ENCODE measurements at regions not wholly inside any gene's neighbourhood (a gene's known extent, or its start where the extent isn't known, plus 50 kb on each side); places are given as distances from the start of the nearest gene placed in this dataset.

DNA sequence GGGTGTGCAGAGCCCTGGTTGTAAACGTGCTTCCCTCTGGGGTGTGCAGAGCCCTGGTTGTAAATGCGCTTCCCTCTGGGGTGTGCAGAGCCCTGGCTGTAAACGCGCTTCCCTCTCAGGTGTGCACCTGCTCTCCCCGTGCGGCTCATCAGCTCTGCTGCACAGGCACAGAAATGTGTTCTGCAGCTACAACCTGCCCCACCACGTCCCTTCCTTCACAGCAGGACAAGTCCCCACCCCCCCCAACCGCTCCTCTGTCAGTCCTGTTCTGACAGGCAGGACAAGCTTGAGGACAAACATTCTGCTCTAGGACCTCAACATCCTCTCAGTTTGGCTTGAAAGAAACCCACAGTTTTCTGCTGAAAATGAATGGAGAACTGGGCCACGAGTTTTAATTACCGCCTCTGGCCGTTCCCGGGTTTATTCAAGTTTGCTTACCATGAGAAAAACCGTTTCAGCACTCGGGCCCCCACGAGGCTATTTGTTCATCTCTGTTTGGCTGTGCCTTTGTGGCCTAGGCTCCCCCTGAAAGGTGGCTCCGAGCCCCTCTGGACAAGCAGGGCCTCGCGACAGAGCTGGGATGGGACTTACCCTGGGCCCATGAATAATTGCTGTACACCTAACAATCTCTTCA is 81.0 kb upstream of the ASB18 start:
- Histone ChIP-seq H3K27ac (ENCODE audit: low read depth, low read length) (no peak overlapping the region), H3K36me3 (ENCODE audit: control insufficient read depth in 5 of 5, insufficient read depth in 5 of 5, low read length in 5 of 5) (no peaks in the 10 kb centered on the region), H3K9ac (ENCODE audit: low read length in 5 of 5) (no peak overlapping the region), H3K4me3 (ENCODE audit: low read depth in 1 of 5, low read length in 5 of 5) (no peak overlapping the region), H3K4me1 (ENCODE audit: control insufficient read depth in 5 of 5, insufficient read depth in 5 of 5, low read length in 5 of 5) (peaks cover 0 to 13% (median 7%) of the 10 kb centered on the region in 5 donors), H3K27me3 (ENCODE audit: control insufficient read depth in 5 of 5, insufficient read depth in 4 of 5, low read length in 5 of 5) (peaks cover 0 to 4% (median 0%) of the 10 kb centered on the region in 5 donors), H3K9me3 (ENCODE audit: control insufficient read depth in 5 of 5, low read length in 5 of 5) (no peaks in the 10 kb centered on the region)

DNA sequence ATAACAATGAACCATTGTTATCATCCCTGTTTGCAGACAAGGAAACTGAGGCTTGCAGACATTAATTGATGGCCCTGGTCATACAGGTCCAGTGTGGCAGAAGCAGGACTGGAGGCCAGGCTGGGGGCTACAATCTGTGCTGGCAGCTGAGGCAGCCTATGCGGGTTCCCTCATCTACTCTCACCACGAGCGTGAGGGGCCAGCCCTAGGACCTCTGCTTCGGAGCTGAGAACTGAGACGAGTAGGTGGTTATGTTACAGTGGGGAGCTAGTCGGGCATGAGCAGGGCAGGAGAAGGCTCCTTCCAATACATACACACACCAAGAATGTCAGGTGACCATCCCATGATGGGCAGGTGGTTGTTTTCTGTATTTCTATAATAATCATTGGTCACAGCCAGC is 82.2 kb upstream of the ASB18 start:
- Histone ChIP-seq H3K4me3 (ENCODE audit: low read depth in 1 of 5, low read length in 5 of 5) (no peak overlapping the region), H3K9me3 (ENCODE audit: control insufficient read depth in 5 of 5, low read length in 5 of 5) (no peaks in the 10 kb centered on the region), H3K4me1 (ENCODE audit: control insufficient read depth in 5 of 5, insufficient read depth in 5 of 5, low read length in 5 of 5) (peaks cover 0 to 10% (median 7%) of the 10 kb centered on the region in 5 donors), H3K27ac (ENCODE audit: low read depth, low read length) (no peak overlapping the region), H3K27me3 (ENCODE audit: control insufficient read depth in 5 of 5, insufficient read depth in 4 of 5, low read length in 5 of 5) (peaks cover 0 to 4% (median 0%) of the 10 kb centered on the region in 5 donors), H3K36me3 (ENCODE audit: control insufficient read depth in 5 of 5, insufficient read depth in 5 of 5, low read length in 5 of 5) (no peaks in the 10 kb centered on the region), H3K9ac (ENCODE audit: low read length in 5 of 5) (no peak overlapping the region)

DNA sequence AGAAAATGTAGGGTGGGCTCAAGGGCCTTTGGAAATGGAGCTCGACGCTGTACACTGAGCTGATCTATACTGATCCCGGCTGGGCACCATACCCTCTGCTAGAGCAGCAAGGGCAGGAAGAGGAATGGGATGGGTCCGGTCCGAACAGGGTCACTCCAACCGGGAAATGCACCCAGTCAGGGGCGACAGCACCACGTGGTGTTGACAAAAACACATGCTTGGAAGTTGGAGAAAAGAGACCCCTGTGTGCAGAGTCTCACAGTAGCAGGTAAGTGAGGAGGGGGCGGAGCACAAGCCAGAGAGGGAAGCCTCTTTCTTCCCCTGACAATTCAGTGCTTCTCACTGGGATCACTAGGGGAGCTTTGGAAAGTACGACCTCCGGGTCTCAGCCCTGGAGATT is 84.1 kb upstream of the ASB18 start:
- Histone ChIP-seq H3K9me3 (ENCODE audit: control insufficient read depth in 5 of 5, low read length in 5 of 5) (no peaks in the 10 kb centered on the region), H3K27me3 (ENCODE audit: control insufficient read depth in 5 of 5, insufficient read depth in 4 of 5, low read length in 5 of 5) (peaks cover 0 to 4% (median 3%) of the 10 kb centered on the region in 5 donors), H3K9ac (ENCODE audit: low read length in 5 of 5) (no peak overlapping the region), H3K4me3 (ENCODE audit: low read depth in 1 of 5, low read length in 5 of 5) (no peak overlapping the region), H3K36me3 (ENCODE audit: control insufficient read depth in 5 of 5, insufficient read depth in 5 of 5, low read length in 5 of 5) (no peaks in the 10 kb centered on the region), H3K27ac (ENCODE audit: low read depth, low read length) (no peak overlapping the region), H3K4me1 (ENCODE audit: control insufficient read depth in 5 of 5, insufficient read depth in 5 of 5, low read length in 5 of 5) (peaks cover 0 to 2% (median 2%) of the 10 kb centered on the region in 5 donors)

DNA sequence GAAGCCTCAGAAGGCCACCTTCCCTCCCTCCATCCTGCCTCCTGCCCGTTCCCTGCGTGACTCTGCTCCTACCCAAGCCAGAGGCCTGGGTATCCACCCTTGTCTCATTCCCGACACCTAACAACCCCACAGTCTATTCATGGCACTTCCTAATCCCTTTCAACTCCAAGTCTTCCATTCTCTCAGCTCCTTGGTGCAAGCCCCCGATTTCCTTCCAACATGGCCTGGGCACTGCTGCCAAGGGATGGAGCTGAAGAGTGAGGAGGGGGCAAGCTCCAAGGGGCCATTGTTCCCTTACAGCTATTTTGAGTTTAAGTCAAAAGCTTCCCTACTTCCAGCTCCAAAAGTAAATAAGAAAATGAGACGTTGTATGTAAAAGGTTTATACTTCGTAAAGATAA is 84.8 kb upstream of the ASB18 start:
- peaks cover 0 to 4% (median 3%) of the 10 kb centered on the region in 5 donors for H3K27me3 ChIP-seq (ENCODE audit: control insufficient read depth in 5 of 5, insufficient read depth in 4 of 5, low read length in 5 of 5)
- no peak overlapping the region for H3K4me3 ChIP-seq (ENCODE audit: low read depth in 1 of 5, low read length in 5 of 5)
- peaks cover 0 to 4% (median 0%) of the 10 kb centered on the region in 5 donors for H3K4me1 ChIP-seq (ENCODE audit: control insufficient read depth in 5 of 5, insufficient read depth in 5 of 5, low read length in 5 of 5)
- peak overlapping the region in 1 of 5 donors; percentile 5 for H3K9ac ChIP-seq (ENCODE audit: low read length in 5 of 5)
- H3K36me3 ChIP-seq (ENCODE audit: control insufficient read depth in 5 of 5, insufficient read depth in 5 of 5, low read length in 5 of 5): no peaks in the 10 kb centered on the region
- no peaks in the 10 kb centered on the region for H3K9me3 ChIP-seq (ENCODE audit: control insufficient read depth in 5 of 5, low read length in 5 of 5)
- no peak overlapping the region for H3K27ac ChIP-seq (ENCODE audit: low read depth, low read length)

DNA sequence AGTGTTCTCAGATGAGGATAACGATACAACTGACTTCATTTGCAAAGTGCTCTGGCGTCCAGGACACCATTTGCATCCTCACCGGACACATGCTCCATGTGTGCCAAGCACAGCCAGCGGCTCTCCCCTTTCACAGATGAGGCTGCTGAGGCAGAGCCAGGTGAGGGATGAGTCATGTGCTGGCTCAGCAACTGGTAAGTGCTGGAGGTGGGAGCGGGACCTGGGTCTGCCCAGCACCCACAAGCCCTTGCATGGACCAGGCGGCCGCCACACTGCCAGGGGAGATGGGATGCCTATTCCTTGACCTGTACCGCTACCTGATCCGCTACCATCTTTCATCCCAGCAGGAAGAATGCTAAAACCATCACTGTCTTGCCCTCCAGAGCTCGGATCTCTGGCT is 86.2 kb upstream of the ASB18 start:
- Histone ChIP-seq H3K27me3 (ENCODE audit: control insufficient read depth in 5 of 5, insufficient read depth in 4 of 5, low read length in 5 of 5) (peaks cover 0 to 4% (median 3%) of the 10 kb centered on the region in 5 donors), H3K4me1 (ENCODE audit: control insufficient read depth in 5 of 5, insufficient read depth in 5 of 5, low read length in 5 of 5) (peaks cover 0 to 4% (median 0%) of the 10 kb centered on the region in 5 donors), H3K9ac (ENCODE audit: low read length in 5 of 5) (no peak overlapping the region), H3K27ac (ENCODE audit: low read depth, low read length) (no peak overlapping the region), H3K9me3 (ENCODE audit: control insufficient read depth in 5 of 5, low read length in 5 of 5) (no peaks in the 10 kb centered on the region), H3K36me3 (ENCODE audit: control insufficient read depth in 5 of 5, insufficient read depth in 5 of 5, low read length in 5 of 5) (no peaks in the 10 kb centered on the region), H3K4me3 (ENCODE audit: low read depth in 1 of 5, low read length in 5 of 5) (no peak overlapping the region)

DNA sequence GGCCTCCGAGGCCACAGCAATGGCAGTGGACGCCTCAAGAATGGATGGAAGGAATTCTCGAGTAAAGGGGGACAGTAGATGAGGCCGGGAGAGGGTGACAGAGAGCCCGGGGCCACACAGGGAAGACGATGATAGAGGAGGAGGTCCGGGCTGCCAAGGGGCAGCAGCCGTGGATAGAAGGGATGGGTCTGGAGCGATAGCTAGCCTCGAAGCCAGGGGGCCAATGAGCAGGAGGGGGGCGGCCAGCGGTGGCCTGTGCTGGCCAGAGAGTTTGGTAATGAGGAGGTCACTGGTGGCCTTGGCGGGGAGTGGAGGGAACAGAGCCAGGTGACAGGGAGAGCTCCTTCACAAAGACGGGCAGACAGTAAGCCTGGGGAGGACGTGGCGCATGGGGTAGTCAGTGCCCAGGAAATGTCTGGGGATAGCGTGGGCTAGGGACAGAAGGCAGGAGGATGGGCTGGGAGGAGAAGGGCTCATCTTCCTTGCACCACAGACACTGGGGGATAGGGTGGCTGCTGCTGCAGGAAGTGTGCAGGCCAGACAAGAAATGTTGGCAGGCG is 87.8 kb upstream of the ASB18 start:
- peaks cover 0 to 4% (median 0%) of the 10 kb centered on the region in 5 donors for H3K4me1 ChIP-seq (ENCODE audit: control insufficient read depth in 5 of 5, insufficient read depth in 5 of 5, low read length in 5 of 5)

DNA sequence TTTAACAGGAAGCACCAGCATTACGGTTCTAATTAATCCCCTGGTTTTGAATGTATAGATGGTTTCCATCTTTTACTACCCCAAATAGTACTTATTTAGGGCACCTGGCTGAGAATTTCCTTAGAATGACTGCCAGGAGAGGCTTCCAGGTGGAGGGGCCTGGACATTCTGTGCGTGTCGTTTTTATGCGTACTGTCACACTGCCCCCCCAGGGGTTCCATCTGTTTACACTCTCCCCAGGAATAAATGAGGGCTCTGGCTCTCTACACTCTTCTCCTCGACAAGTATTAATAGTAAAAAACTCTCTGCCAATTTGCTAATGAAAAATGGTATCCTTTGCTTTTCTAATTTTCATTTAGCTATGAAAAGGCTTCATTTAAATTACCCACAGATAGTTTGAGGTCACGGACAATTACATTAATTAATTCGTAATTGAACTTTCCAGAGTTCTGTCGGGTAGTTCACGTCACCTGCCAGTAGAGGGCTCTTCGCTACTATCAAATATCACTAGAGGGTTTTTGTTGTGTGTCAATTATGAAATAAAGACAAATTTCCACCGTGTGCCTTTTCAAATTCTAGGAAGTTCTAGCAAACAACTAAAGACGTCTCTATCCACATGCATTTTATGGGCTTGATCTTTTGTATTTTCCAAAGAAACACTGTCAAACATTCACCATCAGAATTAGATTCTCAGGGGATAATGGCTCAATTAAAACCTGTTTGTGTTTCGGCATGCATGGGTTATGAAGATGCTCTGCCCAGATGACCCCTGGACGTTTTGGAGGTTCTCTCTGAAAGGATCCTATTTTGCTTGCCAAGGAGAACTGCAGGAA is 88.8 kb upstream of the ASB18 start:
- peaks cover 0 to 4% (median 3%) of the 10 kb centered on the region in 5 donors for H3K27me3 ChIP-seq (ENCODE audit: control insufficient read depth in 5 of 5, insufficient read depth in 4 of 5, low read length in 5 of 5)
- H3K4me3 ChIP-seq (ENCODE audit: low read depth in 1 of 5, low read length in 5 of 5): no peak overlapping the region
- H3K27ac ChIP-seq (ENCODE audit: low read depth, low read length): no peak overlapping the region
- H3K36me3 ChIP-seq (ENCODE audit: control insufficient read depth in 5 of 5, insufficient read depth in 5 of 5, low read length in 5 of 5): no peaks in the 10 kb centered on the region
- no peaks in the 10 kb centered on the region for H3K9me3 ChIP-seq (ENCODE audit: control insufficient read depth in 5 of 5, low read length in 5 of 5)
- H3K4me1 ChIP-seq (ENCODE audit: control insufficient read depth in 5 of 5, insufficient read depth in 5 of 5, low read length in 5 of 5): peaks cover 0 to 4% (median 0%) of the 10 kb centered on the region in 5 donors
- H3K9ac ChIP-seq (ENCODE audit: low read length in 5 of 5): no peak overlapping the region

More for the DNA sequence above, 87.8 kb upstream of the ASB18 start:
- Histone ChIP-seq H3K9me3 (ENCODE audit: control insufficient read depth in 5 of 5, low read length in 5 of 5) (no peaks in the 10 kb centered on the region), H3K4me3 (ENCODE audit: low read depth in 1 of 5, low read length in 5 of 5) (no peak overlapping the region), H3K27ac (ENCODE audit: low read depth, low read length) (no peak overlapping the region), H3K9ac (ENCODE audit: low read length in 5 of 5) (no peak overlapping the region), H3K27me3 (ENCODE audit: control insufficient read depth in 5 of 5, insufficient read depth in 4 of 5, low read length in 5 of 5) (peaks cover 0 to 4% (median 3%) of the 10 kb centered on the region in 5 donors), H3K36me3 (ENCODE audit: control insufficient read depth in 5 of 5, insufficient read depth in 5 of 5, low read length in 5 of 5) (no peaks in the 10 kb centered on the region)

DNA sequence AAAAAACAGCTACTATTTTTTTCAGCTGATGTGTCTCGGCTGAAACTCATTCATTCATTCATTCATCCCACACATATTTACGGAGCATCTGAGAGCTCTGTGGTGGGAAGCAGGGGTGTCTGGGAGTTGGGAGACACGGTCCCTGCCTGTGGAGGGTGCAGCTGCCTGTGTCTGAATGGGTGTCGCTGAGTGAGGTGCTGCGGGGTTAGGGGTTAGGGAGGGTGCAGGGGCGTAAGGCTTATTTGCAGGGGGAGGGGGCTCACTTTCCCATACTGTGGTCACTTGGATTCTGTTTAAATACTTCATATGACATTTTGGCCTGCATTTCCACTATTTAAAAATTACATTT is 89.4 kb upstream of the ASB18 start:
- Histone ChIP-seq H3K4me3 (ENCODE audit: low read depth in 1 of 5, low read length in 5 of 5) (no peak overlapping the region), H3K9ac (ENCODE audit: low read length in 5 of 5) (no peak overlapping the region), H3K4me1 (ENCODE audit: control insufficient read depth in 5 of 5, insufficient read depth in 5 of 5, low read length in 5 of 5) (peaks cover 0 to 4% (median 0%) of the 10 kb centered on the region in 5 donors), H3K27me3 (ENCODE audit: control insufficient read depth in 5 of 5, insufficient read depth in 4 of 5, low read length in 5 of 5) (peaks cover 0 to 4% (median 3%) of the 10 kb centered on the region in 5 donors), H3K9me3 (ENCODE audit: control insufficient read depth in 5 of 5, low read length in 5 of 5) (no peaks in the 10 kb centered on the region), H3K36me3 (ENCODE audit: control insufficient read depth in 5 of 5, insufficient read depth in 5 of 5, low read length in 5 of 5) (no peaks in the 10 kb centered on the region), H3K27ac (ENCODE audit: low read depth, low read length) (no peak overlapping the region)

DNA sequence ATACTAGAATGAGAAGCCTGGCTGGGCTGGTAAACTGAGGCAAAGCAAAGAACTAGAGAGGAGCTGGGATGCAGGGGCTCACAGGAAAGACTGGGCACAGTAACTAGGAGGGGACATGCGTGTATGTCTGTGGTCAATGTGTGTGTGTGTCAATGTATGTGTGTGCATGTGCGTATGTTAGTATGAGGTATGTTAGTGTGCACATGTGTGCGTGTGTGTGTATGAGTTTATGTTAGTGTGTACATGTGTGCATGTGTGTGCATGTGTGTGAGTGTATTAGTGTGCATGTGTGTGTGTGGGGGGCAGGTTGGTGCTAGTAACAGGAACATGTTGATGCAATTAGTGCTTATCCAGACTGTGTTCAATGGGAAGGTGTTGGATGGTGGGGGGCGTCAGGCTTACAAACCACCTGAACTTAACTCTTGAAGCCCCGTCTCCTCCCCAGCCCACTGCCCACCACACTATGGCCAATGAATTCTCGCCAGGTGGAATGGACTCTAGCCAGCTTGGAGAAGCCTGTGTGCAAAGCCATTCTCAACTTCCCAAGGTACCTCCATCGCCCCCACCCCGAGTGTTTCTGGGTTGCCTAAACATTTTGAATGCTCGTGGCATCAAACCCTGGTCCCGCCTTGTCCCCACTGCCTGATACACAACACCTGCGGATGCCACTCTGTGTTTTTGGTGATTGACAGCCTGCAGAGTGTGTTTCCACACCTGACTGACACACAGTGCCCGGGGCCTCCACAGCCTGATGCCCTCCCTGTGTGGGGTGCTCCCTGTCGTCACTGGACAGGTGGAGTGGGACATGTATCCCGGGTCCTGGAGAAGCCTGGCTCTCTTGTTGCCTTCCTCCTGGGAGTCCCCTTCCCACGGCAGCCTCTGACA is 90.1 kb upstream of the ASB18 start:
- H3K4me3 ChIP-seq (ENCODE audit: low read depth in 1 of 5, low read length in 5 of 5): no peak overlapping the region
- H3K27ac ChIP-seq (ENCODE audit: low read depth, low read length): no peak overlapping the region
- peaks cover 0 to 4% (median 3%) of the 10 kb centered on the region in 5 donors for H3K27me3 ChIP-seq (ENCODE audit: control insufficient read depth in 5 of 5, insufficient read depth in 4 of 5, low read length in 5 of 5)
- peaks cover 0 to 4% (median 0%) of the 10 kb centered on the region in 5 donors for H3K4me1 ChIP-seq (ENCODE audit: control insufficient read depth in 5 of 5, insufficient read depth in 5 of 5, low read length in 5 of 5)
- no peaks in the 10 kb centered on the region for H3K36me3 ChIP-seq (ENCODE audit: control insufficient read depth in 5 of 5, insufficient read depth in 5 of 5, low read length in 5 of 5)
- H3K9ac ChIP-seq (ENCODE audit: low read length in 5 of 5): no peak overlapping the region
- no peaks in the 10 kb centered on the region for H3K9me3 ChIP-seq (ENCODE audit: control insufficient read depth in 5 of 5, low read length in 5 of 5)
